ENCODE measurements at regions not wholly inside any gene's neighbourhood (a gene's known extent, or its start where the extent isn't known, plus 50 kb on each side); places are given as distances from the start of the nearest gene placed in this dataset.

DNA sequence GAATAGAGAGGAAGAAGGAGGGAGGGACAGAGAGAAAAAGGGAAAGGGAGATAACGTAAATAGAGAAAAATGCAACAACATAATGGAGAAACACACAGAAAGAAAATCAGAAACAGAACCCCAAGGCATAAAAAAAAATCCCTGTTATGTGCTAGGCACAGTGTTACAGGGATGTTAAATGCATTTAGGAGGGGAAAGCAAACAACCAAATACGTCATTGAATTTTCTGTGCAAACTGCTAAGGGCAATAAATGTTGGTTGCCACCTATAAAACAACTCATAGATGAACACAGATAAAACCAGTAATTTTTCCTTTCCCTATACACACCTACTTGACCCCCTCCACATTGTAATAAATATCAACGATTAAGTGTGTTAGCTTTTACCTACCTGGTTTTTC lies 51.3 kb upstream of the ASTN2 start:
- TF ChIP-seq, protein P1, sequence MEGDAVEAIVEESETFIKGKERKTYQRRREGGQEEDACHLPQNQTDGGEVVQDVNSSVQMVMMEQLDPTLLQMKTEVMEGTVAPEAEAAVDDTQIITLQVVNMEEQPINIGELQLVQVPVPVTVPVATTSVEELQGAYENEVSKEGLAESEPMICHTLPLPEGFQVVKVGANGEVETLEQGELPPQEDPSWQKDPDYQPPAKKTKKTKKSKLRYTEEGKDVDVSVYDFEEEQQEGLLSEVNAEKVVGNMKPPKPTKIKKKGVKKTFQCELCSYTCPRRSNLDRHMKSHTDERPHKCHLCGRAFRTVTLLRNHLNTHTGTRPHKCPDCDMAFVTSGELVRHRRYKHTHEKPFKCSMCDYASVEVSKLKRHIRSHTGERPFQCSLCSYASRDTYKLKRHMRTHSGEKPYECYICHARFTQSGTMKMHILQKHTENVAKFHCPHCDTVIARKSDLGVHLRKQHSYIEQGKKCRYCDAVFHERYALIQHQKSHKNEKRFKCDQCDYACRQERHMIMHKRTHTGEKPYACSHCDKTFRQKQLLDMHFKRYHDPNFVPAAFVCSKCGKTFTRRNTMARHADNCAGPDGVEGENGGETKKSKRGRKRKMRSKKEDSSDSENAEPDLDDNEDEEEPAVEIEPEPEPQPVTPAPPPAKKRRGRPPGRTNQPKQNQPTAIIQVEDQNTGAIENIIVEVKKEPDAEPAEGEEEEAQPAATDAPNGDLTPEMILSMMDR (IDR thresholded peaks at IDR 0.05), result no peak
- TF ChIP-seq, protein P2, sequence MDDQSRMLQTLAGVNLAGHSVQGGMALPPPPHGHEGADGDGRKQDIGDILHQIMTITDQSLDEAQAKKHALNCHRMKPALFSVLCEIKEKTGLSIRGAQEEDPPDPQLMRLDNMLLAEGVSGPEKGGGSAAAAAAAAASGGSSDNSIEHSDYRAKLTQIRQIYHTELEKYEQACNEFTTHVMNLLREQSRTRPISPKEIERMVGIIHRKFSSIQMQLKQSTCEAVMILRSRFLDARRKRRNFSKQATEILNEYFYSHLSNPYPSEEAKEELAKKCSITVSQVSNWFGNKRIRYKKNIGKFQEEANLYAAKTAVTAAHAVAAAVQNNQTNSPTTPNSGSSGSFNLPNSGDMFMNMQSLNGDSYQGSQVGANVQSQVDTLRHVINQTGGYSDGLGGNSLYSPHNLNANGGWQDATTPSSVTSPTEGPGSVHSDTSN (IDR thresholded peaks at IDR 0.05), result no peak
- TF ChIP-seq EHMT2 (IDR thresholded peaks at IDR 0.05; ENCODE audit: low read depth) (no peak), HDAC2 (IDR thresholded peaks at IDR 0.05) (no peak), JUNB (IDR thresholded peaks at IDR 0.05) (no peak), CEBPB (IDR thresholded peaks at IDR 0.05) (no peak), FOSB (CRISPR knock-in tag; IDR thresholded peaks at IDR 0.05) (no peak), FOXS1 (CRISPR knock-in tag; IDR thresholded peaks at IDR 0.05) (no peak)
- TF ChIP-seq, protein P3, sequence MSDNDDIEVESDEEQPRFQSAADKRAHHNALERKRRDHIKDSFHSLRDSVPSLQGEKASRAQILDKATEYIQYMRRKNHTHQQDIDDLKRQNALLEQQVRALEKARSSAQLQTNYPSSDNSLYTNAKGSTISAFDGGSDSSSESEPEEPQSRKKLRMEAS (IDR thresholded peaks at IDR 0.05), result no peak
- TF ChIP-seq, protein P4, sequence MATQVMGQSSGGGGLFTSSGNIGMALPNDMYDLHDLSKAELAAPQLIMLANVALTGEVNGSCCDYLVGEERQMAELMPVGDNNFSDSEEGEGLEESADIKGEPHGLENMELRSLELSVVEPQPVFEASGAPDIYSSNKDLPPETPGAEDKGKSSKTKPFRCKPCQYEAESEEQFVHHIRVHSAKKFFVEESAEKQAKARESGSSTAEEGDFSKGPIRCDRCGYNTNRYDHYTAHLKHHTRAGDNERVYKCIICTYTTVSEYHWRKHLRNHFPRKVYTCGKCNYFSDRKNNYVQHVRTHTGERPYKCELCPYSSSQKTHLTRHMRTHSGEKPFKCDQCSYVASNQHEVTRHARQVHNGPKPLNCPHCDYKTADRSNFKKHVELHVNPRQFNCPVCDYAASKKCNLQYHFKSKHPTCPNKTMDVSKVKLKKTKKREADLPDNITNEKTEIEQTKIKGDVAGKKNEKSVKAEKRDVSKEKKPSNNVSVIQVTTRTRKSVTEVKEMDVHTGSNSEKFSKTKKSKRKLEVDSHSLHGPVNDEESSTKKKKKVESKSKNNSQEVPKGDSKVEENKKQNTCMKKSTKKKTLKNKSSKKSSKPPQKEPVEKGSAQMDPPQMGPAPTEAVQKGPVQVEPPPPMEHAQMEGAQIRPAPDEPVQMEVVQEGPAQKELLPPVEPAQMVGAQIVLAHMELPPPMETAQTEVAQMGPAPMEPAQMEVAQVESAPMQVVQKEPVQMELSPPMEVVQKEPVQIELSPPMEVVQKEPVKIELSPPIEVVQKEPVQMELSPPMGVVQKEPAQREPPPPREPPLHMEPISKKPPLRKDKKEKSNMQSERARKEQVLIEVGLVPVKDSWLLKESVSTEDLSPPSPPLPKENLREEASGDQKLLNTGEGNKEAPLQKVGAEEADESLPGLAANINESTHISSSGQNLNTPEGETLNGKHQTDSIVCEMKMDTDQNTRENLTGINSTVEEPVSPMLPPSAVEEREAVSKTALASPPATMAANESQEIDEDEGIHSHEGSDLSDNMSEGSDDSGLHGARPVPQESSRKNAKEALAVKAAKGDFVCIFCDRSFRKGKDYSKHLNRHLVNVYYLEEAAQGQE (IDR thresholded peaks at IDR 0.05), result no peak
